NT2/D1 (cell line): ENCODE measurements at regions not wholly inside any gene's neighbourhood (a gene's known extent, or its start where the extent isn't known, plus 50 kb on each side); places are given as distances from the start of the nearest gene placed in this dataset.

Experiments
- DNase-seq: peaks from one replicate; pipeline ENCODE4 v3.0.0-alpha.2; 2011; ENCODE audit warnings: low read depth, low spot score
- H3K27me3 ChIP-seq: 2 replicates; pipeline ENCODE4 v1.6.0; 2011; ENCODE audit warnings: mild to moderate bottlenecking; ENCODE audit not compliant: insufficient read length, insufficient read depth
- H3K36me3 ChIP-seq: 2 replicates; pipeline ENCODE4 v1.6.1; 2011; ENCODE audit warnings: mild to moderate bottlenecking, low read length, mixed read lengths; ENCODE audit not compliant: insufficient read depth, insufficient read length
- H3K4me1 ChIP-seq: 2 replicates; pipeline ENCODE4 v1.5.1; 2011; ENCODE audit not compliant: insufficient read depth, insufficient read length
- H3K4me3 ChIP-seq: 2 replicates; pipeline ENCODE4 v1.5.1; 2011; ENCODE audit warnings: low read depth; ENCODE audit not compliant: insufficient read length
- H3K9ac ChIP-seq: 2 replicates; pipeline ENCODE4 v1.6.0; 2011; ENCODE audit warnings: low read depth; ENCODE audit not compliant: insufficient read length
- H3K9me3 ChIP-seq: 2 replicates; pipeline ENCODE4 v1.5.1; 2011; ENCODE audit warnings: mild to moderate bottlenecking, low read length; ENCODE audit not compliant: insufficient read depth
- SUZ12 ChIP-seq: IDR thresholded peaks from 2 replicates; pipeline ENCODE4 v1.6.1; 2011; ENCODE audit not compliant: insufficient read length, insufficient read depth; ENCODE audit errors: extremely low read depth
- YY1 ChIP-seq: IDR thresholded peaks from 2 replicates; pipeline ENCODE4 v1.6.1; 2011; ENCODE audit not compliant: insufficient read length, insufficient read depth
- ZNF274 ChIP-seq: IDR thresholded peaks from 2 replicates; pipeline ENCODE4 v1.6.1; 2011; ENCODE audit warnings: mild to moderate bottlenecking, low read depth, low read length

GRCh38 chr2:18719978-18720775, 130.8 kb upstream of the NT5C1B start:
- no peak for DNase-seq
- H3K9me3 ChIP-seq, result no peaks in the 10 kb centered on the region

GRCh38 chr2:18708203-18708715, 118.9 kb upstream of the NT5C1B start:
- Histone ChIP-seq H3K4me1 (no peaks in the 10 kb centered on the region), H3K27me3 (no peaks in the 10 kb centered on the region), H3K36me3 (no peaks in the 10 kb centered on the region), H3K9me3 (no peaks in the 10 kb centered on the region; the same call in 1 of the 2 replicates), H3K9ac (no peak overlapping the region), H3K4me3 (no peak overlapping the region)
- no peak for TF ChIP-seq YY1
- DNase-seq, result no peak

More at GRCh38 chr2:18719978-18720775, 130.8 kb upstream of the NT5C1B start:
- H3K36me3 ChIP-seq, result no peaks in the 10 kb centered on the region
- H3K4me3 ChIP-seq, result no peak overlapping the region
- no peaks in the 10 kb centered on the region for H3K27me3 ChIP-seq
- TF ChIP-seq ZNF274 (no peak), SUZ12 (no peak), YY1 (no peak)
- H3K4me1 ChIP-seq, result no peaks in the 10 kb centered on the region
- no peak overlapping the region for H3K9ac ChIP-seq

DNA sequence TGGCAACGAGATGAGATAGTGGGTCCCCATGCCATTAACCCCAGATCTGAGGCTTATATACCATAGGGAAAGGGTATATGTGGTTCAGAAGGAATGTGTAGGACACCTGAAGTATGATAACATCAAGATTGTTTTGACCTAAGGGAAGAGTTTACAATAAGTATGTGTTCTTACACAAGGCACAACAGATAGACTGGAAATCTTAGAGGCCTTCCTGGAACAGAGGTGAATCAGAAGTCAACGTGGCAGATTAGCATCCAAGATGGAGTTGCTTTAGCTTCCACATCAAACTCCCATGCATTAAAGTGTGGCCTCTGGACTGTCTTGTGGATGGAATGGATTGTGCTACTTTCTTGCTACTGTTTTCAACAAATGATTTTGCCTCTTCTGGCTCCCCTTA, 116.6 kb upstream of the NT5C1B start:
- no peaks in the 10 kb centered on the region for H3K4me1 ChIP-seq
- no peaks in the 10 kb centered on the region for H3K36me3 ChIP-seq

DNA sequence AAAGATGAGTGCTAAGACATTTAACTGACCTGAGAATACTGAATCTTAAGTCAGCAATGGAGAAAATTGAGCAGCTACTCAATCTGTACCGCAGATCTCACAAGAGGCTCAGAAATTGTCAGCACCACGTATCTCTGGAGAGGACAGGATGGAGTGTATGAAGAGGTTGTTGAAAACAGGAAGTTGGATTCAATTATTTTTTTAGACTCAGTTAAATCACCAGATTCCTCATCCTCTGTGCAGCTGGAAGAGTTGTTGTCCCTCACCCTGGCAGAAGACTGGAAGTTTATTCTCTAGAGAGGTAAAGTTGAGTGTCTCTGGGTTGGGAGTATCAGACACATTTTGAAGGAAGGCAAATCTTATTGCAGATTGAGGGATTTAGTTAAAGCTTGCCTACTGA, 114.9 kb upstream of the NT5C1B start:
- no peaks in the 10 kb centered on the region for H3K27me3 ChIP-seq
- TF ChIP-seq SUZ12 (no peak), YY1 (no peak), ZNF274 (no peak)
- no peaks in the 10 kb centered on the region for H3K9me3 ChIP-seq
- H3K36me3 ChIP-seq, result no peaks in the 10 kb centered on the region
- no peak overlapping the region for H3K9ac ChIP-seq
- H3K4me1 ChIP-seq, result no peaks in the 10 kb centered on the region
- no peak for DNase-seq
- no peak overlapping the region for H3K4me3 ChIP-seq

More for the DNA sequence above, 116.6 kb upstream of the NT5C1B start:
- no peaks in the 10 kb centered on the region for H3K27me3 ChIP-seq
- TF ChIP-seq ZNF274 (no peak), YY1 (no peak)
- no peak for DNase-seq
- H3K4me3 ChIP-seq, result no peak overlapping the region
- no peaks in the 10 kb centered on the region for H3K9me3 ChIP-seq
- no peak overlapping the region for H3K9ac ChIP-seq

GRCh38 chr2:18703555-18703954, 114.2 kb upstream of the NT5C1B start:
- Histone ChIP-seq H3K4me3 (no peak overlapping the region), H3K9ac (no peak overlapping the region), H3K9me3 (no peaks in the 10 kb centered on the region), H3K36me3 (no peaks in the 10 kb centered on the region), H3K27me3 (no peaks in the 10 kb centered on the region), H3K4me1 (no peaks in the 10 kb centered on the region)
- DNase-seq, result no peak
- TF ChIP-seq YY1 (no peak), SUZ12 (no peak), ZNF274 (no peak)

- Histone ChIP-seq H3K9ac (no peak overlapping the region), H3K9me3 (no peaks in the 10 kb centered on the region), H3K36me3 (no peaks in the 10 kb centered on the region), H3K27me3 (no peaks in the 10 kb centered on the region), H3K4me3 (no peak overlapping the region), H3K4me1 (no peaks in the 10 kb centered on the region)
- no peak for DNase-seq
- no peak for TF ChIP-seq YY1
- no peak for TF ChIP-seq ZNF274
Observed at GRCh38 chr2:18701981-18702380, 112.6 kb upstream of the NT5C1B start.

DNA sequence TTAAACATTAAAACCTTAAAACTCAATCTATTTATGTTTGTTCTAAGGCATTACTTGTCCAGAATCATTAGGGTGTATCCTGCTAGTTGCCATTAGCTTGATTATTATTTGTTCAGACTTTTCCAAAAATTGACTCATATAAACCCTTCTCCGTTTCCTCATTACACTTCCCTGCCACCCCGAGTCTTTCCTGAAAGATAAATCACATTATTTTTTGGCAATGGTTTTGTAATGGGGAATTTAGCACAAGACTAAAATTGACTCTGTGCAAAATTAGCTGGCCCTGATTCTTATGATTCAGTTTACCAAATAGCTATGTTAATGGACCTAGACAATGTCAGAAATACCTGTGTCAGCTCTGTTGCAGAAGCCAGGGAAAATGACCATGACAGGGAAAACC, 112.2 kb upstream of the NT5C1B start:
- no peaks in the 10 kb centered on the region for H3K4me1 ChIP-seq
- no peak overlapping the region for H3K9ac ChIP-seq
- H3K4me3 ChIP-seq, result no peak overlapping the region
- H3K27me3 ChIP-seq, result no peaks in the 10 kb centered on the region
- no peaks in the 10 kb centered on the region for H3K36me3 ChIP-seq
- TF ChIP-seq YY1, result no peak
- TF ChIP-seq ZNF274, result no peak
- no peak for TF ChIP-seq SUZ12
- DNase-seq, result no peak
- H3K9me3 ChIP-seq, result no peaks in the 10 kb centered on the region
